ENCODE measurements at regions not wholly inside any gene's neighbourhood (a gene's known extent, or its start where the extent isn't known, plus 50 kb on each side); places are given as distances from the start of the nearest gene placed in this dataset.

DNA sequence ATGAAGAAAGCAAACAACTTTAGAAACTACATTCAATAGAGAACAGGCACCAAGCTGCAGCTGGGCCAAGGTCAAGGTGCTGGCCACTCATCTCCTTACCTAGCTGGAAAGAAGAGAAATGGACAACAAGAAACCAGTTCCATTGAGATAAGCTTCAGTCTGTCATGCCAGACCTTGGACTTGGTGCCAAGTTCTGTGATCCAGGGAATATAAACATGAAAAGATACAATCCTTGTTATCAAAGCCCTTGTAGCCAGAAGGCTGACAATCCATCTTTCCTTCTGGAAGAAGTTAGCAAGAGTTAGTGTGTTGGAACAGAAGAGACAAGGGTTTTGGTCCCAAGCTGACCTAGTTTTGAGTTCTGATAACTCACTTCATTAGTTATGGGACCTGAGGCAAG is 227.5 kb downstream of the ACTL7B start:
- no peak for DNase-seq (ENCODE audit: low read depth in 1 of 2, low spot score in 2 of 2)
- Histone ChIP-seq H3K4me1 (replicated peaks) (no peaks in the 10 kb centered on the region), H3K9me3 (replicated peaks) (no peaks in the 10 kb centered on the region), H3K36me3 (no peaks in the 10 kb centered on the region), H3K27ac (no peak overlapping the region), H3K27me3 (replicated peaks) (no peaks in the 10 kb centered on the region), H3K4me3 (no peak overlapping the region)

DNA sequence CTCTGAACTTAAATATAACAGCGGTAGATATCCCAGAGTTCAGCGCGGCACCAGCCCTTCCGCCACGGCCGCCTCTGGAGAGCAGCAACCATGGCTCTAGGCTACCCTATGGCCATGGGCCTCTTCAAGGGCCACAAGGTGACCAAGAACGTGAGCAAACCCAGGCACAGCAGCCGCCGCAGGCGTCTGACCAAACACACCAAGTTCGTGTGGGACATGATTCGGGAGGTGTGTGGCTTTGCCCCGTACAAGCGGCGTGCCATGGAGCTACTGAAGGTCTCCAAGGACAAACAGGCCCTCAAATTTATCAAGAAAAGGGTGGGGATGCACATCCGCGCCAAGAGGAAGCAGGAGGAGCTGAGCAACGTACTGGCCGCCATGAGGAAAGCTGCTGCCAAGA is 229.0 kb downstream of the ACTL7B start:
- Histone ChIP-seq H3K27me3 (replicated peaks) (no peaks in the 10 kb centered on the region), H3K36me3 (no peaks in the 10 kb centered on the region), H3K4me3 (no peak overlapping the region), H3K4me1 (replicated peaks) (no peaks in the 10 kb centered on the region), H3K27ac (no peak overlapping the region), H3K9me3 (replicated peaks) (no peaks in the 10 kb centered on the region)
- no peak for DNase-seq (ENCODE audit: low read depth in 1 of 2, low spot score in 2 of 2)

GRCh38 chr9:108621991-108622855 is 233.6 kb downstream of the ACTL7B start:
- H3K27me3 ChIP-seq (replicated peaks): no peaks in the 10 kb centered on the region
- no peaks in the 10 kb centered on the region for H3K9me3 ChIP-seq (replicated peaks)
- no peaks in the 10 kb centered on the region for H3K36me3 ChIP-seq
- no peak for DNase-seq (ENCODE audit: low read depth in 1 of 2, low spot score in 2 of 2)
- no peak overlapping the region for H3K27ac ChIP-seq
- no peaks in the 10 kb centered on the region for H3K4me1 ChIP-seq (replicated peaks)
- no peak overlapping the region for H3K4me3 ChIP-seq

GRCh38 chr9:108620767-108621166 is 235.0 kb downstream of the ACTL7B start:
- no peak for DNase-seq (ENCODE audit: low read depth in 1 of 2, low spot score in 2 of 2)
- Histone ChIP-seq H3K9me3 (replicated peaks) (no peaks in the 10 kb centered on the region), H3K27me3 (replicated peaks) (no peaks in the 10 kb centered on the region), H3K4me1 (replicated peaks) (no peaks in the 10 kb centered on the region), H3K4me3 (no peak overlapping the region), H3K36me3 (no peaks in the 10 kb centered on the region), H3K27ac (no peak overlapping the region)

GRCh38 chr9:108618906-108619550 is 236.8 kb downstream of the ACTL7B start:
- no peak overlapping the region for H3K4me3 ChIP-seq
- no peaks in the 10 kb centered on the region for H3K9me3 ChIP-seq (replicated peaks)
- no peak overlapping the region for H3K27ac ChIP-seq
- H3K36me3 ChIP-seq: no peaks in the 10 kb centered on the region
- H3K4me1 ChIP-seq (replicated peaks): no peaks in the 10 kb centered on the region
- H3K27me3 ChIP-seq (replicated peaks): no peaks in the 10 kb centered on the region
- no peak for DNase-seq (ENCODE audit: low read depth in 1 of 2, low spot score in 2 of 2)

DNA sequence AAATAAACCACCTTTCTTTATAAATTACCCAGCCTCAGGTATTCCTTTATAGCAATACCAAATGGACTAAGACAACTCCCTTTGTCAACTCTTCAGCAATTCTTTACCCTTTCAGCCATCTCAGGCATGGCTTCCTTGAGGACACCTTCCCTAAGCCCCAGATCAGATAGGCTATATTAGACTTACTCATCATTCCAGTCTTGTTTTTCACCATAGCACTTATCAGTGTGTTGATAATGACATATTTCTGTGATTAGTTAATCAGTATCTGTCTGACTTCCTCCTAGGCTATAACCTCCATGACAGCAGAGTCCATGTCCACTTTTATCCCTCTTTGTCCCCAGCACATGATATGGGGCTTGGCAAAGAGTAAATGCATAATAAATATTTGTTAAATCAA is 238.1 kb downstream of the ACTL7B start:
- Histone ChIP-seq H3K27ac (no peak overlapping the region), H3K4me3 (no peak overlapping the region), H3K4me1 (replicated peaks) (no peaks in the 10 kb centered on the region), H3K27me3 (replicated peaks) (no peaks in the 10 kb centered on the region), H3K9me3 (replicated peaks) (no peaks in the 10 kb centered on the region), H3K36me3 (no peaks in the 10 kb centered on the region)
- no peak for DNase-seq (ENCODE audit: low read depth in 1 of 2, low spot score in 2 of 2)

DNA sequence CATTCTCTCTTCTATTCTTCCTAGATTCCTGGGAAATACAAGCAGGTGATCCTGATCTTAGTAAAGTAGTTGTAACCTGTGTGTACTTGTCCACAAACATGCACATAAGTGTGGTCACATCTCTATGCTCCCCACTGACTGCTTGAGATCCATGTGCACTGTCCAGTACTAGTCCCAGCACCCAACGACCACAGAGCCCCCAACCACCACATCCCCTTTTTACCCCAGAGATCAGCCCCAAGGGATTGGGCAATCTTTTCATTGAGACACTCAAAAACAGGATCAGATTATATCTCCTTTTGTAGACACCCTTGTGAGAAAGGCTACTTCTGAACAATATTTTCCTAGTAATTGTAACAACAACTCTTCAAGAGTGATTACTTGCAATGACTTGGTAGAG is 240.6 kb downstream of the ACTL7B start:
- H3K36me3 ChIP-seq: no peaks in the 10 kb centered on the region
- DNase-seq (ENCODE audit: low read depth in 1 of 2, low spot score in 2 of 2): no peak

DNA sequence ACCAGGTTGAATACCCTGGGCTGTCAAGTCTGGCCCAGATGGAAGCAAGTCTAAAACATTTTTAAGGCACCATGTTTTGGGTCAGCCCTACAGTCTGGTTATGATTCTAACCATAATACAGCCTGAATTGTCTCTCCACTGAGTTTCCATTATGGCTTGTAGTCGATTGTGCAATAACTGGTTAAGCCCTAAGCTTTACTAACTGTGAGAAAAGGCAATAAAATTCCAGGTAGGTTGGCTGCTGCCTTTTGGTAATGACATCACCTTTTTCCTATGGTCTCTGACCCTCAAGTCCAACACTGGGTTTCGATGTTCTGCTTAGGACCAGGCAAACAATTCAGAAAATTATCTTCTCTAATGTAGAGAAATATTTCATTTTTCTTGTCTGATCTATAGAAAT is 243.3 kb downstream of the ACTL7B start:
- Histone ChIP-seq H3K27ac (no peak overlapping the region), H3K4me1 (replicated peaks) (no peaks in the 10 kb centered on the region), H3K36me3 (no peaks in the 10 kb centered on the region), H3K27me3 (replicated peaks) (no peaks in the 10 kb centered on the region), H3K4me3 (no peak overlapping the region), H3K9me3 (replicated peaks) (no peaks in the 10 kb centered on the region)
- DNase-seq (ENCODE audit: low read depth in 1 of 2, low spot score in 2 of 2): no peak

More for the DNA sequence above, 240.6 kb downstream of the ACTL7B start:
- H3K27ac ChIP-seq: no peak overlapping the region
- H3K4me3 ChIP-seq: no peak overlapping the region
- H3K4me1 ChIP-seq (replicated peaks): no peaks in the 10 kb centered on the region
- no peaks in the 10 kb centered on the region for H3K9me3 ChIP-seq (replicated peaks)
- no peaks in the 10 kb centered on the region for H3K27me3 ChIP-seq (replicated peaks)

- Histone ChIP-seq H3K4me3 (no peak overlapping the region), H3K27ac (no peak overlapping the region), H3K27me3 (replicated peaks) (no peaks in the 10 kb centered on the region), H3K36me3 (no peaks in the 10 kb centered on the region), H3K9me3 (replicated peaks) (no peaks in the 10 kb centered on the region), H3K4me1 (replicated peaks) (no peaks in the 10 kb centered on the region)
- no peak for DNase-seq (ENCODE audit: low read depth in 1 of 2, low spot score in 2 of 2)
These were observed 245.9 kb downstream of the ACTL7B start for GRCh38 chr9:108609897-108610253.

- H3K27me3 ChIP-seq (replicated peaks): no peaks in the 10 kb centered on the region
- no peak overlapping the region for H3K27ac ChIP-seq
These were observed 246.4 kb downstream of the ACTL7B start for GRCh38 chr9:108609227-108609896.

DNA sequence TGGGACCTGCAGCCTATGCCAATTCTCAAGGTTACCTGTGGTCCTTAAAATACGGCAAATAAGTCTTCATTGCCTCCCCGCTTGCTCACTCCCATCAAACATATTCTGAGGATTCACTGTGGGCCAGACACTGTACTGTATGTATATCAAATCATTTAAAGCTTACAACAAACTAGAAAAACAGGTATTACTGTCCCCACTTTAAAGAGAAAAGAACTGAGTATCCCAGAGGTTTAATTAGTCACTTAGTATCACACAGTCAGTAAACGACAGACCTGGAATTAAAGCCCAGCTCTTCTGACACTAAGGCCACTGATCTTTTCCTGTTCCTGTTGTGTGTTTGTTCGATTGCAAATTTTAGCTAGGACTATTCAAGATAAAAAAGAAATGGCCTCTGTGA is 248.2 kb downstream of the ACTL7B start:
- Histone ChIP-seq H3K27ac (no peak overlapping the region), H3K27me3 (replicated peaks) (no peaks in the 10 kb centered on the region), H3K9me3 (replicated peaks) (no peaks in the 10 kb centered on the region), H3K4me3 (no peak overlapping the region), H3K4me1 (replicated peaks) (no peaks in the 10 kb centered on the region), H3K36me3 (no peaks in the 10 kb centered on the region)
- DNase-seq (ENCODE audit: low read depth in 1 of 2, low spot score in 2 of 2): no peak

More at GRCh38 chr9:108609227-108609896, 246.4 kb downstream of the ACTL7B start:
- Histone ChIP-seq H3K9me3 (replicated peaks) (no peaks in the 10 kb centered on the region), H3K36me3 (no peaks in the 10 kb centered on the region), H3K4me1 (replicated peaks) (no peaks in the 10 kb centered on the region), H3K4me3 (no peak overlapping the region)
- DNase-seq (ENCODE audit: low read depth in 1 of 2, low spot score in 2 of 2): no peak

- no peaks in the 10 kb centered on the region for H3K4me1 ChIP-seq (replicated peaks)
- no peak overlapping the region for H3K27ac ChIP-seq
- no peaks in the 10 kb centered on the region for H3K36me3 ChIP-seq
- H3K4me3 ChIP-seq: no peak overlapping the region
- H3K27me3 ChIP-seq (replicated peaks): no peaks in the 10 kb centered on the region
- no peak for DNase-seq (ENCODE audit: low read depth in 1 of 2, low spot score in 2 of 2)
- H3K9me3 ChIP-seq (replicated peaks): no peaks in the 10 kb centered on the region
These were observed 249.4 kb downstream of the ACTL7B start for GRCh38 chr9:108606401-108606800.

DNA sequence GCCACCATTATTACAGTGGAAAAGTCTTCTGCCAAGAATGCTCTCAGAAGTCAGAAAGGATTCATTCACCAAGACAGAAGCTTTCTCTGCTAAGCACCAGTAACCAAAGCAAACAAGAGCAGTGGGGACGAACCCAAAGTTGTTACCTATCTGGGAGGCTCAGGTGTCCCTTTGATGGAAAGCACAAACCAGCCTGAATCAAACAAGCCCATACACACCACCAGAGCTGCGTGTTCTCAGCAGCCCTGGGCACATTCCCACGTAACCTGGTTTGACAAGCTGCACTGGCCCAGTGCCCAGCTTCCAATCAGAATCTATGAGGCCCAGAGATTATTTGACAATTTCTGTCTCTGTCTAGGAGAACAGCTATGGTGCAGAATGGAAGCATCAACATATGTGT is 252.6 kb downstream of the ACTL7B start:
- Histone ChIP-seq H3K27ac (no peak overlapping the region), H3K4me3 (no peak overlapping the region), H3K9me3 (replicated peaks) (no peaks in the 10 kb centered on the region), H3K27me3 (replicated peaks) (no peaks in the 10 kb centered on the region), H3K4me1 (replicated peaks) (no peaks in the 10 kb centered on the region), H3K36me3 (no peaks in the 10 kb centered on the region)
- DNase-seq (ENCODE audit: low read depth in 1 of 2, low spot score in 2 of 2): no peak

- Histone ChIP-seq H3K27me3 (replicated peaks) (no peaks in the 10 kb centered on the region), H3K36me3 (no peaks in the 10 kb centered on the region), H3K27ac (no peak overlapping the region), H3K4me1 (replicated peaks) (no peaks in the 10 kb centered on the region), H3K4me3 (no peak overlapping the region), H3K9me3 (replicated peaks) (no peaks in the 10 kb centered on the region)
- DNase-seq (ENCODE audit: low read depth in 1 of 2, low spot score in 2 of 2): no peak
These were observed 254.9 kb downstream of the ACTL7B start for GRCh38 chr9:108600896-108601295.
